Umbilical cord (tissue), 1 donor: ENCODE measurements at regions not wholly inside any gene's neighbourhood (a gene's known extent, or its start where the extent isn't known, plus 50 kb on each side); places are given as distances from the start of the nearest gene placed in this dataset.
"Not testable (repeated sequence)": the region's sequence is repeated elsewhere in the genome, so short reads cannot be mapped to it uniquely, and the experiment has no call there.

Experiments
- DNase-seq: peaks from one replicate; pipeline ENCODE4 v3.0.0-alpha.2; 2015; ENCODE audit warnings: low spot score

GRCh38 chr2:226291281-226291680 lies 508.3 kb downstream of the IRS1 start:
- not testable (repeated sequence) for DNase-seq

GRCh38 chr2:226286916-226287315 lies 512.7 kb downstream of the IRS1 start:
- no peak for DNase-seq

- DNase-seq = no peak
These were observed 515.8 kb downstream of the IRS1 start for GRCh38 chr2:226283796-226284195.

GRCh38 chr2:226282151-226282550 lies 517.5 kb downstream of the IRS1 start:
- DNase-seq = no peak

- not testable (repeated sequence) for DNase-seq
These were observed 519.5 kb downstream of the IRS1 start for GRCh38 chr2:226280136-226280535.

GRCh38 chr2:226275215-226275614 lies 524.4 kb downstream of the IRS1 start:
- no peak for DNase-seq

GRCh38 chr2:226274143-226274542 lies 525.5 kb downstream of the IRS1 start:
- DNase-seq = no peak

- DNase-seq = no peak
These were observed 526.2 kb downstream of the IRS1 start for GRCh38 chr2:226273440-226273839.

- DNase-seq = no peak
These were observed 527.2 kb downstream of the IRS1 start for GRCh38 chr2:226272435-226272834.

GRCh38 chr2:226270285-226271058 lies 529.1 kb downstream of the IRS1 start:
- no peak for DNase-seq

- DNase-seq = no peak
These were observed 531.9 kb downstream of the IRS1 start for GRCh38 chr2:226267516-226268289.

GRCh38 chr2:226256709-226257376 lies 542.8 kb downstream of the IRS1 start:
- DNase-seq = no peak

GRCh38 chr2:226256237-226256636 lies 543.4 kb downstream of the IRS1 start:
- no peak for DNase-seq

- no peak for DNase-seq
These were observed 548.0 kb downstream of the IRS1 start for GRCh38 chr2:226251661-226252060.

- no peak for DNase-seq
These were observed 552.0 kb downstream of the IRS1 start for GRCh38 chr2:226247289-226248275.

GRCh38 chr2:226234187-226234586 lies 565.4 kb downstream of the IRS1 start:
- no peak for DNase-seq

- no peak for DNase-seq
These were observed 566.2 kb downstream of the IRS1 start for GRCh38 chr2:226233388-226233787.

GRCh38 chr2:226228080-226228479 lies 571.5 kb downstream of the IRS1 start:
- no peak for DNase-seq

- DNase-seq = no peak
These were observed 572.3 kb downstream of the IRS1 start for GRCh38 chr2:226227341-226227740.

GRCh38 chr2:226223704-226224103 lies 575.9 kb downstream of the IRS1 start:
- no peak for DNase-seq

GRCh38 chr2:226220511-226220910 lies 579.1 kb downstream of the IRS1 start:
- DNase-seq = no peak
